HEK293 (cell line): ENCODE measurements at regions not wholly inside any gene's neighbourhood (a gene's known extent, or its start where the extent isn't known, plus 50 kb on each side); places are given as distances from the start of the nearest gene placed in this dataset.

Source experiments
- CTCF ChIA-PET: fragments of 350-600 bp; formaldehyde crosslinking; extraction: SDS; loops from one replicate; lab custom pipeline; 2021; ENCODE audit warnings: antibody characterized with exemption; lab: Yijun Ruan, JAX
- POLR2A ChIA-PET: fragments of 300-600 bp; formaldehyde crosslinking; extraction: SDS; loops from one replicate; lab custom pipeline; 2020; ENCODE audit warnings: antibody characterized with exemption, inconsistent platforms; lab: Yijun Ruan, JAX
- H3K27ac ChIP-seq: fragments of 200-500 bp; sonication (Bioruptor generic); 2 replicates; pipeline ENCODE4 v1.5.1; 2014; ENCODE audit warnings: low read depth, low read length, control low read depth, inconsistent platforms; ENCODE audit errors: extremely low read depth
- H3K36me3 ChIP-seq, 2 experiments: fragments of 200-500 bp in 1 of 2; sonication (Bioruptor generic) in 1 of 2; 1 replicate in 1 of 2; 2 replicates in 1 of 2; pipeline ENCODE4 v1.5.1; 2014 to 2017; ENCODE audit warnings: inconsistent platforms in 2 of 2, low read length in 2 of 2; ENCODE audit not compliant: control insufficient read depth in 2 of 2, insufficient read depth in 1 of 2
- H3K4me1 ChIP-seq: fragments of 200-500 bp; sonication (Bioruptor generic); 2 replicates; pipeline ENCODE4 v1.5.1; 2014; ENCODE audit warnings: mild to moderate bottlenecking, low read length, inconsistent platforms; ENCODE audit not compliant: control insufficient read depth, insufficient read depth
- H3K4me3 ChIP-seq: 2 replicates; pipeline ENCODE4 v1.5.1; 2011; ENCODE audit warnings: low read depth, mild to moderate bottlenecking, control low read depth, low read length, moderate library complexity
- H3K9me3 ChIP-seq: fragments of 200-500 bp; sonication (Bioruptor generic); 2 replicates; pipeline ENCODE4 v1.5.1; 2014; ENCODE audit warnings: low read depth, low read length, inconsistent platforms; ENCODE audit not compliant: control insufficient read depth, insufficient read depth
- BCL11B ChIP-seq: fragments of 450-650 bp; formaldehyde crosslinking; IDR thresholded peaks from 2 replicates; pipeline ENCODE4 v1.5.1; 2016; ENCODE audit warnings: low read depth, missing biosample characterization, missing genetic modification characterization
- GLI2 ChIP-seq: fragments of 450-650 bp; formaldehyde crosslinking; IDR thresholded peaks from 2 replicates; pipeline ENCODE4; 2017; ENCODE audit warnings: missing biosample characterization, missing genetic modification characterization, low read depth, borderline replicate concordance
- HIC1 ChIP-seq: fragments of 450-650 bp; formaldehyde crosslinking; IDR thresholded peaks from 2 replicates; pipeline ENCODE4 v1.5.1; 2016; ENCODE audit warnings: missing biosample characterization, missing genetic modification characterization
- HOXD13 ChIP-seq: sonication (generic); formaldehyde crosslinking; IDR thresholded peaks from 2 replicates; pipeline ENCODE4 v1.8.0; 2022; ENCODE audit warnings: missing genetic modification reagents, borderline replicate concordance
- PRDM2 ChIP-seq: fragments of 450-650 bp; formaldehyde crosslinking; IDR thresholded peaks from 2 replicates; pipeline ENCODE4 v1.5.1; 2016; ENCODE audit warnings: missing biosample characterization, missing genetic modification characterization, borderline replicate concordance
- REST ChIP-seq: fragments of 450-650 bp; formaldehyde crosslinking; IDR thresholded peaks from 2 replicates; pipeline ENCODE4 v1.5.1; 2016; ENCODE audit warnings: missing biosample characterization, missing genetic modification characterization
- YY1 ChIP-seq: fragments of 450-650 bp; formaldehyde crosslinking; IDR thresholded peaks from 2 replicates; pipeline ENCODE4 v1.5.1; 2018; ENCODE audit warnings: missing biosample characterization, missing genetic modification characterization
- ZBTB1 ChIP-seq: fragments of 450-650 bp; formaldehyde crosslinking; IDR thresholded peaks from 2 replicates; pipeline ENCODE4 v1.5.1; 2016; ENCODE audit warnings: missing biosample characterization, missing genetic modification characterization
- ZBTB44 ChIP-seq: fragments of 450-650 bp; IDR thresholded peaks from 2 replicates; pipeline ENCODE4 v1.5.1; 2018; ENCODE audit warnings: missing biosample characterization, mild to moderate bottlenecking, missing genetic modification characterization
- ZFP41 ChIP-seq: fragments of 450-650 bp; formaldehyde crosslinking; IDR thresholded peaks from 2 replicates; pipeline ENCODE4 v1.5.1; 2016; ENCODE audit warnings: missing biosample characterization, missing genetic modification characterization, borderline replicate concordance
- ZNF138 ChIP-seq: fragments of 450-650 bp; formaldehyde crosslinking; IDR thresholded peaks from 2 replicates; pipeline ENCODE4 v1.5.1; 2016; ENCODE audit warnings: missing biosample characterization, missing genetic modification characterization, borderline replicate concordance
- ZNF174 ChIP-seq: fragments of 450-650 bp; formaldehyde crosslinking; IDR thresholded peaks from 2 replicates; pipeline ENCODE4 v1.5.0; 2017; ENCODE audit warnings: missing biosample characterization, mild to moderate bottlenecking, missing genetic modification characterization
- ZNF324 ChIP-seq: fragments of 450-650 bp; formaldehyde crosslinking; IDR thresholded peaks from 2 replicates; pipeline ENCODE4 v1.5.1; 2016; ENCODE audit warnings: missing biosample characterization, missing genetic modification characterization
- ZNF473 ChIP-seq: fragments of 450-650 bp; formaldehyde crosslinking; IDR thresholded peaks from 2 replicates; pipeline ENCODE4 v1.5.1; 2017; ENCODE audit warnings: missing biosample characterization, missing genetic modification characterization
- ZNF530 ChIP-seq: fragments of 450-650 bp; formaldehyde crosslinking; IDR thresholded peaks from 2 replicates; pipeline ENCODE4 v1.5.1; 2016; ENCODE audit warnings: low read depth, missing biosample characterization, missing genetic modification characterization
- ZNF560 ChIP-seq: fragments of 450-650 bp; formaldehyde crosslinking; IDR thresholded peaks from 2 replicates; pipeline ENCODE4 v1.5.1; 2017; ENCODE audit warnings: missing biosample characterization, missing genetic modification characterization, borderline replicate concordance
- ZNF571 ChIP-seq: fragments of 450-650 bp; formaldehyde crosslinking; IDR thresholded peaks from 2 replicates; pipeline ENCODE4 v1.5.0; 2017; ENCODE audit warnings: missing biosample characterization, missing genetic modification characterization
- ZNF660 ChIP-seq: fragments of 450-650 bp; IDR thresholded peaks from 2 replicates; pipeline ENCODE4 v1.5.1; 2018; ENCODE audit warnings: missing biosample characterization, mild to moderate bottlenecking, missing genetic modification characterization
- ZNF776 ChIP-seq: fragments of 450-650 bp; formaldehyde crosslinking; IDR thresholded peaks from 2 replicates; pipeline ENCODE4 v1.5.0; 2017; ENCODE audit warnings: missing biosample characterization, missing genetic modification characterization, borderline replicate concordance
- ZSCAN5A ChIP-seq: fragments of 450-650 bp; formaldehyde crosslinking; IDR thresholded peaks from 2 replicates; pipeline ENCODE4 v1.5.1; 2016; ENCODE audit warnings: missing biosample characterization, missing genetic modification characterization

GRCh38 chr4:176963121-176963520 is 170.4 kb upstream of the VEGFC start:
- TF ChIP-seq PRDM2 (tag by site-specific recombination) (no peak), ZNF473 (no peak), ZNF560 (tag by site-specific recombination) (no peak), ZNF138 (tag by site-specific recombination) (no peak), ZNF660 (no peak), ZNF324 (tag by site-specific recombination) (no peak), GLI2 (no peak)
- TF ChIP-seq, all 188 proteins: peak for 0
- ChIA-PET POLR2A (no interaction called here), CTCF (interaction anchor here (1.0 to 1.2 kb wide), 4 partner anchors 10 to 446 kb away, joined by 3 to 5 read pairs (median 4); no protein-coding TSS in a partner anchor)
- H3K36me3 ChIP-seq = no peaks in the 10 kb centered on the region
- H3K27ac ChIP-seq = no peak overlapping the region
- H3K4me1 ChIP-seq = no peaks in the 10 kb centered on the region
- H3K9me3 ChIP-seq = no peaks in the 10 kb centered on the region
- no peak overlapping the region for H3K4me3 ChIP-seq

GRCh38 chr4:176964116-176964691 is 171.5 kb upstream of the VEGFC start:
- Histone ChIP-seq H3K27ac (no peak overlapping the region), H3K36me3 (no peaks in the 10 kb centered on the region), H3K9me3 (no peaks in the 10 kb centered on the region), H3K4me1 (no peaks in the 10 kb centered on the region), H3K4me3 (no peak overlapping the region)
- CTCF ChIA-PET = interaction anchor here (0.6 to 1.2 kb wide), 10 partner anchors 9 to 448 kb away, joined by 3 to 6 read pairs (median 4); no protein-coding TSS in a partner anchor
- POLR2A ChIA-PET = no interaction called here
- TF ChIP-seq BCL11B (tag by site-specific recombination) = no peak
- TF ChIP-seq REST (tag by site-specific recombination) = no peak
- TF ChIP-seq ZSCAN5A (tag by site-specific recombination) = no peak
- no peak for TF ChIP-seq ZNF530 (tag by site-specific recombination)
- no peak for TF ChIP-seq ZFP41
- no peak for TF ChIP-seq ZBTB44 (tag by site-specific recombination)
- TF ChIP-seq YY1 (tag by site-specific recombination) = no peak
- no peak for TF ChIP-seq HOXD13
- TF ChIP-seq ZNF571 (tag by site-specific recombination) = no peak
- no peak for TF ChIP-seq ZNF174 (tag by site-specific recombination)
- no peak for TF ChIP-seq ZBTB1
- TF ChIP-seq ZNF776 = no peak
- TF ChIP-seq HIC1 (tag by site-specific recombination) = no peak
